22Rv1 (cell line): ENCODE measurements at regions not wholly inside any gene's neighbourhood (a gene's known extent, or its start where the extent isn't known, plus 50 kb on each side); places are given as distances from the start of the nearest gene placed in this dataset.

Experiments used
- H3K27ac ChIP-seq: fragments of 450-650 bp; 2 replicates; pipeline ENCODE4 v1.5.1; 2017
- ZFX ChIP-seq: fragments of 450-650 bp; IDR thresholded peaks from 2 replicates; pipeline ENCODE4 v1.6.1; 2017; ENCODE audit warnings: antibody characterized with exemption, borderline replicate concordance
- TF ChIP-seq, protein P1 (sequence below): fragments of 450-650 bp; IDR thresholded peaks from 2 replicates; pipeline ENCODE4 v1.5.1; 2017; ENCODE audit warnings: mild to moderate bottlenecking

DNA sequence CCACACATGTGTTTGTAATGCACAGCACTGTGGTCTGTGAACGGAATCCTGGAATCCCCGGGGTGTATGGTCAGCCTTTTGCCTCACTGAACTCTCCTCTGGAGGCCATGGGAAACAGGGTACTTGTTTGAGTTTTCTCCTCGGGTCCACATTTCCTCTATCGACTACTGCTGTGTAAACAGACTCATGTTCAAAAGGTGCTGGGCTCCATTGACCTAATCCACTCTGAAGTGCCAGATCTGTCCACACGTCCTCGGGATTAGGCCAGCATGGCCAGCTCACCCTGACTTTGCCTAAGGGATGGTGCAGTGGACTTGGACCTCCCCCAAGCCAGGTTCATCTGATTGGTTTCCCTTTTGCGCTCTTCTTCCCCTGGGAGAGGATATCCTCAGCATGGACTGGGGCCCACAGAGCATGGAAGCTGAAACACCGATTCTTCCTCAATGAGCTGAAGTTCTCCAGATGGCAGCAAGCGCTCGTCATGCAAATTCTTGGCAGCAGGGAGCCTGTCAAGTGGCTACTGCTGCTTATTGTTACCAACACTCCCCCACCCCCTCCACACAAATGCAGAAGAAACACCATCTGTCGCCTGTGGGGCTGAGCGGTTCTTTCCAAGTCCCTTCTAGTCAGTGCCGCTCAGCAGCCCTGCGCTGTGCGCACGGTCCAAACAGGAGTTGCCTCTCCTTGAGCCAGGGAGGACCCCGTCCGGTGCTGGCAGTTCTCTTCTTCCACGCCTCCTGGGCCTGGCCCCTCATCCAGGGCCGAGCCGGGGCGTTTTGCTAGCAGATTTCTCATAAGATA lies 292.6 kb upstream of the MARCKS start:
- H3K27ac ChIP-seq: no peak overlapping the region
- TF ChIP-seq, protein P1, sequence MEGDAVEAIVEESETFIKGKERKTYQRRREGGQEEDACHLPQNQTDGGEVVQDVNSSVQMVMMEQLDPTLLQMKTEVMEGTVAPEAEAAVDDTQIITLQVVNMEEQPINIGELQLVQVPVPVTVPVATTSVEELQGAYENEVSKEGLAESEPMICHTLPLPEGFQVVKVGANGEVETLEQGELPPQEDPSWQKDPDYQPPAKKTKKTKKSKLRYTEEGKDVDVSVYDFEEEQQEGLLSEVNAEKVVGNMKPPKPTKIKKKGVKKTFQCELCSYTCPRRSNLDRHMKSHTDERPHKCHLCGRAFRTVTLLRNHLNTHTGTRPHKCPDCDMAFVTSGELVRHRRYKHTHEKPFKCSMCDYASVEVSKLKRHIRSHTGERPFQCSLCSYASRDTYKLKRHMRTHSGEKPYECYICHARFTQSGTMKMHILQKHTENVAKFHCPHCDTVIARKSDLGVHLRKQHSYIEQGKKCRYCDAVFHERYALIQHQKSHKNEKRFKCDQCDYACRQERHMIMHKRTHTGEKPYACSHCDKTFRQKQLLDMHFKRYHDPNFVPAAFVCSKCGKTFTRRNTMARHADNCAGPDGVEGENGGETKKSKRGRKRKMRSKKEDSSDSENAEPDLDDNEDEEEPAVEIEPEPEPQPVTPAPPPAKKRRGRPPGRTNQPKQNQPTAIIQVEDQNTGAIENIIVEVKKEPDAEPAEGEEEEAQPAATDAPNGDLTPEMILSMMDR: no peak
- no peak for TF ChIP-seq ZFX

DNA sequence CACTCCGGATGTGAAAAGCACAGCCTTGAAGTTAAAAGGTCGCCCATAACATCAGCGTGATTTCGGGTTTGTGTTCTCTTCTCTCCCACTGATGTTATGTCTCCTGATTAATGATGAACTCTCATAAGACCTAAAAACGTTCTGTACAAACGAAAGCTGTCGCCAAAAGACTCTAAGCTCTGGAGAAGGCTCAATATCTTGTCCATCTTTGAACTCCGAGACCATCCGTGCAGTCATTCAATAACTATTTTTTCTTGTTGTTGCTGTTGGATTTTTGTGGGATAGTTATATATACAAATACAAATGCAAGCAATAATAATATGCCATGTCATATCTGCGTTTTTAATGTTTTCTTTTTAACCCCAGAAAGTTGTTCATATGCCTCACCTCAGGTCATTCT lies 291.8 kb upstream of the MARCKS start:
- H3K27ac ChIP-seq: no peak overlapping the region
- TF ChIP-seq, protein P1: no peak
- no peak for TF ChIP-seq ZFX

DNA sequence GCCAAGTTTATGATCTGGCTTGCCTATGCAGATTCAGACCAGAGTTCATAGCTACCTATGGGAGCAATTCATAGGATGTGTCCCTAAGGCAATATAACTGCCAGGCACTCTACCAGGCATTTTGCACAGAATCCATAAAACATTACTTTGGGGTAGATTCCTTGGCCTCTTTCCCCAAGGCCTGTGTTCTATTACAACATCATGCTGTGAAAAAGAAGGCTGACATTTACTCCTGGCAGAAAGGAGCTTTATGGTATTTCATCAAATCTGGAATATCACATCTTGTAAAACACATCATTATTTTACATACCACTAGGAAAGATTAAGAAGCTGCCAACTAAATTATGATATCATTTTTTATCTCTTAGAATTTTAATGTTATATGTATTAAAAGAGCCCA lies 287.0 kb upstream of the MARCKS start:
- TF ChIP-seq, protein P1: no peak
- no peak for TF ChIP-seq ZFX
- no peak overlapping the region for H3K27ac ChIP-seq

DNA sequence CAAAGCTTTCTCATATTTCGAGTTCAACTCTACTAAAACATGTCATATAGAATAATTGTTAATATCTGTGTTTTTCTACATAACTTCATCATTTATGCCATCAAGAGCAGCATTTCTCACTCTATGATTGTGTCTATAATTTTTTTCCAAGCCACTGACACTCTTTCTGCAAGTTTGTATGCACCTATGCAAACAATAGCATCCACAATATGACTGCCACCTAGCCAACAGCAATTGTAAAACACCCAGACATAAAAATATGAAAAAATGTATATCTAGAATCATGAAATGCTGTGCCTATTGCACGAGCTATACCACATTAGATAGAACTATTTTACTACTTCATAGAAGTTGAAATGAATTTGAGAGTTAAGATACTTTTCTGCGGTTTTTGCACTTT lies 286.5 kb upstream of the MARCKS start:
- TF ChIP-seq, protein P1: peak; percentile 26
- TF ChIP-seq ZFX: no peak
- no peak overlapping the region for H3K27ac ChIP-seq

DNA sequence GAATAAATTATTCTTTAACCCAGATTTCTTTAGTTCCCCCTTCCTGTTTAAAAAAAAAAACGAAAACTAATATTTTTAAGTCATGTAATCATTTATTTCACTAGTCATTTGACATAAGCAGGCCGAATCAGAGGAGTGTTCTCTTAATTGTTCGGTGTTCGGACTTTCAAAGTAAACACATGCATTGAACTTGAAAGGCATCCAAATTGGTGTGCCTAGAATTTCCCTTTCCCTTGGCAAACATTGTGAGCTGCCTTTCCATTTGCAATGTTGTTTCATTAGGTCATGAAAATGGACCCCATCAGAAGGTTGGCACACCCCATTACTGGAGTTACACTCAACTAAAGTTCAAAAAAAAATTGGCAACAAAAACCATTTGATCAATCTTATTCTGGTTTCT lies 283.0 kb upstream of the MARCKS start:
- H3K27ac ChIP-seq: no peak overlapping the region
- TF ChIP-seq ZFX: no peak
- TF ChIP-seq, protein P1: no peak

DNA sequence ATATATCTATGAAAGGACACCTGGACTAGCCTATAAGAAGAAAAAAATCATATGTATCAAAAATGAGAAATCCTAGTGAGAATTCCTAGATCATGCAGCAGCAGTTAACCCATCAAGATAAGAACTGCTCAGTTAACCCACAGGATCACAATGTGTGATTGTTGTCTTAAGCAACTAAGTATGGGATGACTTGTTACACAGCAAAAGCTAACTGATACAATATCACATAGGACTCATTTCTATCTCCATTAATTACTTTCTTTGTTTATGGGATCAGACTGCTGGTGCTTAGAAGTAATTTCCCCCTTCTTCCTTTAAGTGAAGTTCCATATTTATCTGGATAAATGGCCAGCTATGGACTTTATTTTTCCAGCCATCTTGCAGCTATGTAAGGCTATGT lies 280.8 kb upstream of the MARCKS start:
- TF ChIP-seq, protein P1: no peak
- no peak for TF ChIP-seq ZFX
- no peak overlapping the region for H3K27ac ChIP-seq

DNA sequence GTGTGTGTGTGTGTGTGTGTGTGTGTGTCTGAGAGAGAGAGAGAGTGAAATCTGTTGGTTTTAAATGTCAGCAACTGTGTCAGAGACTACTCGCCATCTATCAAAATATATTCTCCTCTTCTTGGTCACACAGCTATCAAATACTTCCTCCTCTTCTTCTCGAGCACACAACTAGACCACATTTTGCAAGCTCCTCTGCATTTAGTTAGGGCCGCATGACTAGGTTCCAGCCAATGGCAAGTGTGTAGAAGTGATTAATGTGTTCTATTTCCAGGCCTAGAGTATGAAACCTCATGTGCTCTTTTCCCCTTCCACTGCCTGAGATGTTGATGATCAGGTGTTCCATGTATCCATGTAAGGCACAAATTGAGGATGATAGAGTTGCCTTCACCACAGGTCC lies 278.5 kb upstream of the MARCKS start:
- H3K27ac ChIP-seq: no peak overlapping the region
- TF ChIP-seq, protein P1: no peak
- TF ChIP-seq ZFX: no peak
